Peyer's patch (tissue), 4 donors: ENCODE measurements at regions not wholly inside any gene's neighbourhood (a gene's known extent, or its start where the extent isn't known, plus 50 kb on each side); places are given as distances from the start of the nearest gene placed in this dataset.

Source experiments
- CTCF ChIP-seq, 6 experiments: fragments of 450-650 bp in 4 of 6; fragments of 200-600 bp in 2 of 6; sonication (generic) in 1 of 6; IDR thresholded peaks; one replicate each; pipeline ENCODE4 v1.5.1; 2017 to 2019; ENCODE audit warnings: antibody characterized with exemption in 6 of 6, mild to moderate bottlenecking in 3 of 6, moderate library complexity in 1 of 6
- POLR2A ChIP-seq, 2 donors: fragments of 450-650 bp; IDR thresholded peaks; one replicate each; pipeline ENCODE4 v1.5.1; 2017; ENCODE audit warnings: antibody characterized with exemption in 2 of 2, mild to moderate bottlenecking in 2 of 2, moderate library complexity in 2 of 2

GRCh38 chr10:78672918-78673317 is 395.8 kb upstream of the ZMIZ1 start:
- TF ChIP-seq CTCF (IDR thresholded peaks at IDR 0.05) = no peak
- TF ChIP-seq POLR2A (IDR thresholded peaks at IDR 0.05) = no peak
